Cerebellar cortex (tissue), 1 donor: ENCODE measurements at regions not wholly inside any gene's neighbourhood (a gene's known extent, or its start where the extent isn't known, plus 50 kb on each side); places are given as distances from the start of the nearest gene placed in this dataset.

ENCODE experiments used
- DNase-seq: peaks from one replicate; pipeline ENCODE4 v3.0.0-alpha.2; 2015; ENCODE audit warnings: low spot score

GRCh38 chr2:11953258-11953657, 206.8 kb downstream of the LPIN1 start:
- DNase-seq: no peak

DNA sequence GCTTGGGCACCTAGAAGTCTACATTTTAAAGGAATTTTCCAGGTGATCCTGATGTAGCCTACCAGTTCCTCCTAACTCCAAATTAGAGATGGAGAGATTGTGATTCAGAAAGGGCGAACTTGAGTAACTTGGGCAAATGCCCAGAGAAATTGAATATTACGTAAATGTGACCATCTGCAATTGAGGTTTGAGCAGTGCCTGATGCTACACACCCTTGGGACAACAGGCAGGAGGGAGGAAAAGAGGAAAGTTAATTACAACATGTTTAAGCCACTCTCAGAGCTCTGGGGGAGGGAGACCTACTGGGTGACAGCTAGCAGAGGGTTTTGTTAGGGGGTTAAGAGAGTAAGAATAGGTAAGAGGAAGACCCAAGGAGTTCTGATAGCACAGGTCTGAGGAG, 208.9 kb downstream of the LPIN1 start:
- DNase-seq: no peak

- DNase-seq: no peak
These were observed 209.5 kb downstream of the LPIN1 start for GRCh38 chr2:11955884-11956291.

DNA sequence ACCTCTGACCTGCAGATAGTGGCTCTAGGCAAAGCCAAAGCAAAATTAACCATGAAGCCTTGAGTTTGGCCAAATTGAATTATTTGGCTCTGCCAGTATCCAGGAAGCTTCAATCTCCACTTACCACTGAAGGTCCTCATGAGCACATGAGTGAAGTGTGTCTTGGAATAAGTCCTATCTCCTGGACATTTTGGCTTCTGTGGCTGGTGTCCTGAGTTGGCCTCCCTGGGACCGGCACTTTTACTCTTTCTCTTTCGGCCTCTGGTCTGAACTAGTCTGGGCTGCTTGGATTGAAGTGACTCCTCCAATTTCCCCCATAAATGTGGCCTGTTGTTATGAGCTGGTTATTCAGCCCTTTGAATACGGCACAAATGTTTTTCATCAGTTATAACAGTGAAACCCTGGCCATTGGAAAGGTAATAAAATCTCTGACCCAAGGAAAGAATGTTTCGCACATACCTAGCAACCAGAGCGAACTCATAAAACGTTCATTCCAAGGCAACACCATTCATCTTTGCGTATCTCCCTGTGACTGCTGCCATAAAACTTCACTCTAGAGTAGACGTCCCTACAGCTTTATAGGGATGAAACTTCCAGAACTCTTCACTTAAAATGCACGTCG, 216.4 kb downstream of the LPIN1 start:
- no peak for DNase-seq

DNA sequence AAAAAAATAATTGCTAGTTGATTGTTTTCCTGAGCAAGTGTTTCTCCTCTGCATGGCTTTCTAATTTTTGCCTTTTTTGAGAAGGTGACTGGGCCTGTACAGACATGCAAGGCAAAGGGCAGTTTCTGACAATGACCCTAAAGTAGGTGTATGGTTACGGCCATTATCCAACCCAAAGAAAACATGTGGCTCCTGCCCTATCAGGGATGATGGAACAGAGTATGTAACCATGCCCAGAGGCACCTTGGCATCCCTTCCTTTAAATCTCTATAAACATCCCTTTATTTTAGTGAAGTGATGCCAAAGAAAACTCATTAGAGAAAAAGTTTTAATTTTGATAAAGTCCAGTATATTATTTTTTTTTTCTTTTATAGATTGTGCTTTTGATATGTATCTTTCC, 217.5 kb downstream of the LPIN1 start:
- DNase-seq: no peak

DNA sequence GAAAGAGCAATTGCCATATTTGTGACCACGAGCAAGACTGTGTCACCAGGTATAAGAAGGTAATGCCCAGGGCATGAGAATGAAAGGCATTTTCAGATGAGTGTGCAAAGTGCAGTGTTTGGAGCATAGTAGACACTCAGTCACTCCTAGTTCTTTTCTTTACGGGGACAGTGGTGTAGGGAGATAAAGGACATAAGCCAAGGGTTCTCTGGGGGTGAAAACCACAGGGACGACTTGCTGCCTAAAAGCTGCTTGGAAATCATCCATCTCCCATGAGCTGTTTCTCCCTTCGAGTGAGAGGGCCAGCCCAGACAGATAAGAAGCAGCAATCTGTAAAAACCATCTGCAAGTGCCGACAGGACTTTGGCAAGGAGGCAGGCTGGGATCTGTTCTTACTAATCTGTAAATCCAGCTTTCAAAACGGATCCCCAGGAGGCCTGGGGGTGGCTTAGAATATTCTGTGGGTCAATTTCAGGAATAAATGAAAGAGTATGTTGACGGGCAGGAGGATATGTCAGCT, 221.6 kb downstream of the LPIN1 start:
- no peak for DNase-seq

DNA sequence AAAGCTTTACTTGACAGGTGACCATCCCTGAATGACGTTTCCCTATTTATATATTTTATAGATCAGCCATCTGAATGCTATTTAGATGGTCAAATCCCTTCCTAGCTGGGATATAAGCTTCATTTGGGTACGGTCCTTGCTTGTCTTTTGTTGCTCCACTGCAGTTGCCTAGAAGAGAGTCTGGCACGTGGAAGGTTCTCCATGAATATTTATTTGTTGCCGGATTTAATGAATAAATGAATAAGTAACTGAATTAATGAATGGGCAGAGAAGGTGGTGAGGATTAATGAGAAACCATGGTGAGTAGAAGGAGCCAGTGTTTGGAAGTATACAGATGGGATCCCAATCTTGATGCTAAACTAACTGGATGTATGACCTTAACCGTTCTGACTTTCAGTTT, 222.1 kb downstream of the LPIN1 start:
- no peak for DNase-seq

DNA sequence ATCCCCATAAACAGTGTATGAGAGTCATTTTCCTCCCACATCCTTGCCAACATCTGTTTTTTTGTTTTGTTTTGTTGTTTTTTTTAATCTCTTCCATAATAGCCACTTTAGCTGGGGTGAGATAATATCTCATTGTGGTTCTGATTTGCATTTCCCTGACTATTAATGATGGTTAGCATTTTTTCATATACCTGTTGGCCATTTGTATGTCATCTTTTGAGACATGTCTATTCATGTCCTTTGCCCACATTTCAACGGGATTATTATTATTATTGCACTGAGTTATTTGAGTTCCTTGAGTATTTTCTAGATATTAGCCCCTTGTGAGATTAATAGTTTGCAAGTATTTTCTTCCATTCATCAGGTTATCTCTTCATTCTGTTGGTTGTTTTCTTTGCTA, 223.3 kb downstream of the LPIN1 start:
- DNase-seq: no peak

GRCh38 chr2:11974573-11974972, 228.1 kb downstream of the LPIN1 start:
- no peak for DNase-seq

GRCh38 chr2:11975373-11975772, 228.9 kb downstream of the LPIN1 start:
- no peak for DNase-seq

DNA sequence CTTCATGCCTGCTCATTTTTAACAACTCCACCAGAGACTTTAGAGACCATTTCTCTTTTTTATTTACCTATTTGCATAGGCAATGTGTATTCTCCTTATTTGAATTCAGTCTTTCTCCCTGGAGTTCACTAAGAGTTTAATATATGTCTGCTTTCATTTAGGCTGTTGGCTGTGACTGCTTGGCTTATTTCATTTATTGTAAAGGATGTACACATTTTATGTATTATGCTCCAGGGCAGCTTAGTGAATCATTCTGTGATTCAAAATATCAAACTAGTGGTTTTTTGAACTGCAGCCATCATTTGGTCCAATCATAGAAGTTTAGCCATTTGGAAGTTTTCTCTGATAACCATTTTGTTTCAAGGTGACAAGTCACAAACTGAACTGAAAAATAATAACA, 229.6 kb downstream of the LPIN1 start:
- DNase-seq: no peak

- no peak for DNase-seq
These were observed 231.5 kb downstream of the LPIN1 start for GRCh38 chr2:11977766-11978524.

- no peak for DNase-seq
These were observed 234.4 kb downstream of the LPIN1 start for GRCh38 chr2:11980809-11981208.

GRCh38 chr2:11983401-11983800, 237.0 kb downstream of the LPIN1 start:
- no peak for DNase-seq

DNA sequence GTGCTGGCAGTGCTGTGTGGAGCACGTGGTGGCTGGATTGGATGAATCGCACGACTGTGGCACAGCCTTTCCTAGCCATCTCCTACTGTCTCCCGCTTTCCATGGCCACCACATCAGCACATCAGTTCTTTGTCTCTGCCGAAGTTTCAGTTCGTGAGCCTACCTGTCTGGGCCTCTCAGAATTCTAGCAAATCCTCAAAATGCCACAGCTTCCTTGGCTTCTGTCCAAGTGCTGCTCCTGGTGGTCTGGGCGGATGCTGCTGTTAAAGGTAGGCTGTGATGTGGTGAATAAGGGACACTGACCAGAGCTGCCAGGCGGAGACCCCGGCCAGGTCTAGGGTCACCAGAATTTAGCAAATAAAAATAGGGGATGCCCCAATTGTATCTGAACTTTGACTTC, 237.4 kb downstream of the LPIN1 start:
- no peak for DNase-seq

DNA sequence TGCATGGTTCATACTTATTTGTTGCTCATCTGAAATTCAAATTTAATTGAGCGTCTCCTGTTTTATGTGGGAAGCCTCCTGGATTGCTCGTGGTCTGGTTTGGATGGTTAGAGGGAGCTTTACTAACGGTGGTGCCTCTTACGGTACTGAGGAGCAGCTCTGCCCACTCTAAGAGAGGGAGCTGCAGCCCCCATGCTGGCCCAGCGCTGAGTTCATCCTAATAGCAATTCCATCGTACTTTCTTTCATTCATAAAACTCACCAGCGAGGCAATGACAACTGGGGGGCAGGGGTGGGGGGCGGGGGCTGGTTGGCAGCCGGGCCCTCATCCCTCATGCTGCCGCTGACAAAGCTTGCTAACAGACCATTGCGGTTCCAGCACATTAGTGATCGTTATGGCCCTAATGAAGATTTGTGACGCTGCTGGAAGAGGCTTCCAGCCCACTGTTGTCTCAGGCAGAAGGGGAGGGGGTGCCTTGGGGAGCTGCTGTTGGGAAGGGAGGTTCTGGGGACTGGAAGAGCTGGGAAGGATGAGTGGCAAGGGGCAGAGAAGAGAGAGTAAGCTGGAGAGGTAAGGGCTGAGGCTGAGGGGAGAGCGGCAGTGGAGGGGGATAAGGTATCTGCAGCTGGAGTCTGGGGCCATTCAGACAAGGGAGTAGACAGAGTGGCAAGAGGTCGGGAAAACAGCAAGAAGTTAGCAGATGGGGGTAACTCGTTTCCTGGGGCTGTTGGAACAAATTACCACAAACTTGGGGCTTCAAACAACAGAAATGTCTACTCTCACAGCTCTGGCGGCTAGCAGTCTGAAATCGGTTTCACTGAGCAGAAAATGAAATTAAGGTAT, 238.1 kb downstream of the LPIN1 start:
- no peak for DNase-seq

- DNase-seq: no peak
These were observed 239.6 kb downstream of the LPIN1 start for GRCh38 chr2:11985817-11986566.

GRCh38 chr2:11987151-11987550, 240.7 kb downstream of the LPIN1 start:
- DNase-seq: no peak

- no peak for DNase-seq
These were observed 242.4 kb downstream of the LPIN1 start for GRCh38 chr2:11988691-11989353.

DNA sequence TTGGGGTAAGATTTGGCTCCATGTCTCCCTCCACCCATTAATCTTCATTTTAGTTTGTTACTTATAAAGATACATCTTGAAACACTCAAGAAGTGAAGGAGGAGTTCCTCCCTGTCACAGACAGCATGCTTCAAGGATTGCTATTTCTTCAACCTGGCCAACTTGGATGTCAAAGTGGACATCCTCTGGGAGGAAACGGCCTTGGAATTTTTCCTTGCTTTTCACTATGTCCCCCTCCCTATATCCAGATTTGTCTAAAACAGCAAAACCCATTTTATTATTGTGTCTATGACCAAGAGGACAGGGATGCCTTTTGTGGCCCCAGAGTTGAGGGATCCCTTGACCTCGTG, 242.9 kb downstream of the LPIN1 start:
- no peak for DNase-seq

- no peak for DNase-seq
These were observed 244.1 kb downstream of the LPIN1 start for GRCh38 chr2:11990576-11990975.

DNA sequence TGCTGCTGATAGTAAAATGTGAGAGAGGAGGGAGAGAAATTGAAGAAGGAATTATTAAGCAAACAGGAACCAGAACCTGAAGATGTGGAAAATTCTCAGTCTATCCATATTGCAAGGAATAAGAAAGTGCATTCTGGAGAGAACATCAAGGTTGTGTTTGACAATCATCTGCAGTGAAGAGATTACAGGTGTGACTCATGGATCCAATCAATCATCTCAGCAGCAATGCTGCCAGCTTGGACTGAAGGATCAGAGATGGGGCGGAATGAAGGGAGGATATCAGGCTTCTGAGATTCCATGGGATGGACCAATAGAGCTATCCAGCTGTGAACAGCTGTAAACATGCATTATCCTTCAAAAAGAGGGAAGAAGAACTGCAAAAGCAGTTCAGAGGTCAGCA, 247.3 kb downstream of the LPIN1 start:
- no peak for DNase-seq
